AG08396 (cell line): ENCODE measurements at regions not wholly inside any gene's neighbourhood (a gene's known extent, or its start where the extent isn't known, plus 50 kb on each side); places are given as distances from the start of the nearest gene placed in this dataset.
"Not testable (repeated sequence)": the region's sequence is repeated elsewhere in the genome, so short reads cannot be mapped to it uniquely, and the experiment has no call there.

Experiments
- DNase-seq: peaks from one replicate; pipeline ENCODE4 v3.0.0; 2012; ENCODE audit warnings: low spot score, mixed read lengths

GRCh38 chr18:41131050-41131449 lies 824.0 kb upstream of the PIK3C3 start:
- no peak for DNase-seq

- no peak for DNase-seq
Observed at GRCh38 chr18:41128545-41128944, 826.5 kb upstream of the PIK3C3 start.

GRCh38 chr18:41128126-41128525 lies 826.9 kb upstream of the PIK3C3 start:
- no peak for DNase-seq

GRCh38 chr18:41126541-41127235 lies 828.3 kb upstream of the PIK3C3 start:
- DNase-seq, result peak; percentile 4

- no peak for DNase-seq
Observed at GRCh38 chr18:41121116-41121826, 833.8 kb upstream of the PIK3C3 start.

GRCh38 chr18:41119031-41119430 lies 836.0 kb upstream of the PIK3C3 start:
- DNase-seq, result no peak

- no peak for DNase-seq
Observed at GRCh38 chr18:41113885-41114482, 841.0 kb upstream of the PIK3C3 start.

- no peak for DNase-seq
Observed at GRCh38 chr18:41099451-41099850, 855.6 kb upstream of the PIK3C3 start.

GRCh38 chr18:41096504-41096903 lies 858.5 kb upstream of the PIK3C3 start:
- peak; percentile 1 for DNase-seq

GRCh38 chr18:41077076-41077475 lies 878.0 kb upstream of the PIK3C3 start:
- DNase-seq, result no peak

GRCh38 chr18:41075212-41075611 lies 879.8 kb upstream of the PIK3C3 start:
- peak; percentile 5 for DNase-seq

- DNase-seq, result no peak
Observed at GRCh38 chr18:41073372-41073954, 881.6 kb upstream of the PIK3C3 start.

GRCh38 chr18:41072946-41073345 lies 882.1 kb upstream of the PIK3C3 start:
- DNase-seq, result no peak

- no peak for DNase-seq
Observed at GRCh38 chr18:41071826-41072225, 883.2 kb upstream of the PIK3C3 start.

GRCh38 chr18:41069167-41069566 lies 885.9 kb upstream of the PIK3C3 start:
- DNase-seq, result no peak

- DNase-seq, result no peak
Observed at GRCh38 chr18:41064916-41065315, 890.1 kb upstream of the PIK3C3 start.

- DNase-seq, result no peak
Observed at GRCh38 chr18:41060967-41061366, 894.1 kb upstream of the PIK3C3 start.

- DNase-seq, result no peak
Observed at GRCh38 chr18:41059126-41059415, 896.0 kb upstream of the PIK3C3 start.

- DNase-seq, result no peak
Observed at GRCh38 chr18:41058351-41059125, 896.5 kb upstream of the PIK3C3 start.

GRCh38 chr18:41052625-41053024 lies 902.4 kb upstream of the PIK3C3 start:
- DNase-seq, result no peak

GRCh38 chr18:41046250-41046649 lies 908.8 kb upstream of the PIK3C3 start:
- DNase-seq, result not testable (repeated sequence)

GRCh38 chr18:41043876-41044275 lies 911.2 kb upstream of the PIK3C3 start:
- DNase-seq, result no peak
